Stimulated activated CD4-positive, alpha-beta T cell treated with anti-CD3 and anti-CD28 coated beads, Interleukin-1b, Interleukin-23, amount 100 ng/mL, for 48 hours (primary cell): ENCODE measurements at regions not wholly inside any gene's neighbourhood (a gene's known extent, or its start where the extent isn't known, plus 50 kb on each side); places are given as distances from the start of the nearest gene placed in this dataset.
"Not testable (repeated sequence)": the region's sequence is repeated elsewhere in the genome, so short reads cannot be mapped to it uniquely, and the experiment has no call there.

Experiments used
- DNase-seq: peaks from one replicate; pipeline ENCODE4 v3.0.0-alpha.2; 2020

DNA sequence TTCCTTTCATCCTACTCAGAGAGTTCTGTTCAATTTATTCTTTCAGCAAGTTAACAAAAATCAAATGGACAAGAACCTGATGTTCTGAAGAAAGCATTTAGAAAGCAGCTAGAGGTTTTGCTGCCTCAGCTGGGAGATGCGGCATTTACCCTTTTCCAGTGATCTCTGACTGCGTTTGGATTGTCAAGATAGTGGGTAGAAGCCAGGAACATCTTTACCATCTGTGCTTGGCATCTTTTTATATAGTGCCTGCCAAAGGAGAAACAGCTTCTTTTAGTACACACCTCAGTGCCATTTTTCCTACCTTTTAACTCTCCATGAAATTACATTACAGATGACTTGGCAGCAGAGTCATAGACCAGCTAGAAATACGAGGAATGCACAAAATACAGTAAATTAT lies 680.8 kb downstream of the SLITRK1 start:
- DNase-seq: no peak

DNA sequence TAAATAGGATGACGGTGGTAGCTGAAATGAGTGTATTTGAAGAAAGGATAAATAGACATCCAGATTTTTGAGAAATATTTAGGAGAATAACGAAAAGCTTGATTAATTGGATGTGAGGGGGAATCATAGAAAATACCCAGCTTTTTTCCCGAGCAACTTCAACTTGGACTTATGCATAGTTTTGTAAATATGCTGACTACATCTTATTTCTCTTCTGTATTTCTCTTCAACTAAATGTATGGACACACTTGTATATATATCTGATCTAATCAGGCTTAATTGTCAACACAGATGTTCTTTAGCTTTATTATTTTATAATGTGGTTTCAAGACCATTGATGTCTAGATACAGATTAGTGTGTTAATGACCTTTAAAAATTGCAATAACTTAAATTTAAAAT lies 685.0 kb downstream of the SLITRK1 start:
- DNase-seq: no peak

DNA sequence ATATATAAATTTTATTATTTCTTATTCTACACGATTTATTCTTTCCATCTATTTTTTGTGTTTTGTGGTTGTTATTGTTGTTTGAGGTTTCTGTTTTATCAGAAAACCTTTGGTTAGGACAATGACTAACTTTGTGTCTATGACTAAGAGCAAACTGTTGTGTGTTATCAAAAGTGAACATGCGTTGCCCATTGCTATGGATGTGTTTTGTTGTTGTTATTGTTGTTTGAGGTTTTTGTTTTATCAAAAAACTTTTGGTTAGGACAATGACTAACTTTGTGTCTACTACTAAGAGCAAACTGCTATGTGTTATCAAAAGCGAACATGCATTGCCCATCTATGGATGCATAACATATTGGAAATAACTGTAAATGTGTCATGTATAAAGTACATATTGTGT lies 692.3 kb downstream of the SLITRK1 start:
- no peak for DNase-seq

DNA sequence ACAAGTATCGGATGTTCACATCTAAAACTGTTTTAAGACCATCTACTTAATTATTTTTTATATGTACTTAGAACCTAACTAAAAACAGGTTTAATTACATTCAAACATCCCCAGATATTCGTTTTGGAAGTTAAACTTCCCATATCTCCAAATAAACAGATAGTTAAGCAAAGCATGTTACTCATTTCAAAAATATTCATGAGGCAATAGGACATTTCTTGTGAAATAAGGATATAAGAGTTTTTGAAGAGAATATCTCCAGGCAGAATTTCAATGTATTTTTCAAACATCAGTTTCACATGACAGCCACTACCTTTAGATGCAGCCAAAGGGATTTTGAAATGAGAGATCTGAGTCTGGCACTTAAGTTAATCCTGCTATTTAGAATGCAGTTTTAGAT lies 697.5 kb downstream of the SLITRK1 start:
- DNase-seq: no peak

DNA sequence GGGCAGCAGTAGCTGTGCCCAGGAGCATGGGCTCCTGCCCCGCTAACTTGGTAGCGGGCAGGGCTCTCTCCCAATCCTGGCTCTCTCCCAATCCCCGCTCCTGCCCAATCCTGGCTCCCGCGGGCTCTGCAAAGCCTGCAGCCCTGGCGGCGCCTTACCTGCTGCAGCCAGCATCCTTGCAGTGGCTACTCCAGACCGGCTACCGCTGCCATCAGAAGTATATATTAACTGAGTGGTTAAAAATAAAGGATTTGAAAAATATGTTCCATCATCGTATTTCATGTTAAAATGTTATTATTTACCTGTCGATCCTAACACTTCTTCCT lies 698.2 kb downstream of the SLITRK1 start:
- no peak for DNase-seq

DNA sequence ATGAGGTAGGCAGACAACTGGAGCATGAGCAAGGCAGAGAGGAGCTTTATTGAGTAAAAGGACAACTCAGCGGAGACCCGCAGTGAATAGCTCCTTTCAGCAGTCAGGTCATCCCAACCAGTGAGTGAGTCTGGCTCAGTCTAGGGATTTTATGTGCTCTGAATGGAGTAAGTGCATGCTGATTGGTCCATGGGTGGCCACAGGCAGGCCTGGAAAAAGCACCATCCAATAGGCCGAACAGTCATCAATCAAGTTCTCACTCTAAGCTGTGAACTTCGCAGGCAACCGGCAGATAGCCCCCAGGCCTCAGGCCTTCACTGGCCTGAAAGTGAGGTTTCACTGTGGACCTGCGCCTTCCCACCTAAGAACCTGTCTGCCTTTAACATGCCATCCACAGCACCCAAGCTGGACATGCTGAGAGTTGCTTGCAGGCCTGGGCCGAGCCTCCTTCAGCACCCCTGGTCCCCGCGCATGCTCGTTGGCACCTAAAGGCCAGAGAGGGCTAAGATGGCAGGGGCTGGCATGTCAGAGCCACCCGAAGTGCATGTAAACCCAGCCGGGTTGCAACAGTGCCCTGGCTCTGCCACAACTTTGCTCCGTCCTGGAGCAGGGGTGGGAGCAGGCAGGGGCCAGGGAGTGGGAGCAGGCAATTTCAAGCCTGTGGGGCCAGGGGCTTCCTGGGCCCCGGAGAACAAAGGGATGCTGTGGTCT lies 698.7 kb downstream of the SLITRK1 start:
- DNase-seq: no peak

DNA sequence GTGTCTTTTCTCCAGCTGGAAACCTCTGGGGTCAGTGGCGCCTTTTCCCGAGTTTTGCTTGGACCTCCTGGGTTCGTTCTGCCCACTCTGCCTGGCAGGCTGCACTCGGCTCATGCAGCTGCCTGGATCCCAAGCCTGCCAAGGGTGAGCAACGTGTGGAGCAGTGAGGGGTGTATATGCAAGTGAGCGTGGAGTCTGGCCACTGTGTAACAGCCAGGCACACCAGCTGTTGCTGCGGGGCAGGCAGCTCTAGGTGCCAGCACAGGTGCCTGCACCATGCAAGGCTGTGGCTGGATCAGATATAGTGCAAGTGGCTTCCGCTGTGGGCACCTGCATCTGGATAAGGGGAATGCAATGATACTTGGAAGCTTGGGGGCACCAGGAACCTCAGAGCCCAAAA lies 699.4 kb downstream of the SLITRK1 start:
- no peak for DNase-seq

DNA sequence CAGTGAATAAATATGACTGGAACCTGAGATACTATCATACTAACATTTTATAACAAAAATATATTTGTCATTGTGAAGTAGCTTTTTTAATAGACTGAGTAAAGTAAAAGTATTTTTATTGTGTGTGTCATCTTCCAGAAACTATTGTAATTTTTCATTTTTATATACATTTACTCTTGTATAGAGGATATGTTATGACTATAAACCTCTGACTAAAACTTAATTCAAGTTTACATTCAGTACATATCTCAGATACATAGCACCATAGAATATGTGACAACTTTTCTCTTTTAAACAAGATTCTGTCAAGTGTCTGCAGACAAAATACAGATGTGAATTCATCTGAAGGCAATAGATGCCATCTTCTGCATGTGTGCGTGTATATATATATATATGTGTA lies 704.3 kb downstream of the SLITRK1 start:
- no peak for DNase-seq

DNA sequence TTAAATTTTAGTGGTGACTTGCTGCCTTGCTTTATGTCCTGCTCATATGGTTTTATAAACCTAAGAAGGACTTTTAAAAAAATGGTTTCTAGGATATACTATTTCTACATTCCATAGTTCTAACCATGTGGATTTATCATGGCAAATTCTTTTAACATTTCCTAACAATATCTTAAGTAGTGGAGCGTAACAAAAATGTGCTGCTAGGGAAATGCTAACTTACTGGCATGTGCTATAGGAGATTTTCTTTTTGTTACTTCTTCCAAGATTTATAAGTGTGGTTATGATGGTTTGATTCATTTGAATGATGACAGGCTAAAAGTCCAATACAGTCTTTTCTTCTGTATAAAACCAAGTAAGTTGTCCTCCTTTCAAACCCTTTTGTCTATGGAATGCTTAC lies 713.7 kb downstream of the SLITRK1 start:
- DNase-seq: no peak

DNA sequence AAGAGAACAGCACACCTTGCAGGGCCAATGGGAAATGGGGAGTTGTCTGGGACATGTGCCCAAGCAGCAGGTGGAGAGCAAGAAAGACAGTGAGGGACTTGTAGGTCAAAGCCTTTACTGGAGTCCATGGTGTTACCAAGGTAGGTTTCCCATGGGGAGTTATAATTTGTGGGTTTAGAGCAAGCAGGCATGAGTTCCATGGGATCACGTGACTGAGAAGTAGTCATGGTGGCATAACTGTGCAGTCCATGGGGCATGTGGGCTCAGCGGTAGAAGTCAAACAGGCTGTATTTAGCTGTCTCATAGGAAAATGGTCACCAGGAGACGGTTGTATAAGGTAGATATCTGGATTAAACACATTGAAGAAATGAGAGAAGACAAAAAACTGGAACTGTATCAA lies 715.1 kb downstream of the SLITRK1 start:
- DNase-seq: no peak

DNA sequence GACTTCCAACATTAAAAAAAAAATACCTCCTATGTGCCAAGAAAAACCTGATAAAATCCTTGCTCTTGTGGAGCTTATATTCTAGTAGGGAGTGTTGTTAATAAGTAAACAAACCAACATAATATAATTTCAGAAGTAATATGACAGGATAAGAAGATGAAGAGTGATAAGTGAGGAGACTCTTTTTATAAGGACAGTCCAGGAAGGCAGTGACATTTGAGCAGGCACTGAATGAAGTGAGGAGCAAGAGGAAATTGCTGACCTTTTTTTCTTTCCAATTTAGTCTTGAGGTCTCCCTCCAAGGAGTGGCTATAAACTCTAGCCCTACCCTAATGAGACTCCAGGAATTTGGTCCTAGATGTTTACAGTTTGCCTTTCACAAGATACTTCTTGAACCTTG lies 715.7 kb downstream of the SLITRK1 start:
- no peak for DNase-seq

DNA sequence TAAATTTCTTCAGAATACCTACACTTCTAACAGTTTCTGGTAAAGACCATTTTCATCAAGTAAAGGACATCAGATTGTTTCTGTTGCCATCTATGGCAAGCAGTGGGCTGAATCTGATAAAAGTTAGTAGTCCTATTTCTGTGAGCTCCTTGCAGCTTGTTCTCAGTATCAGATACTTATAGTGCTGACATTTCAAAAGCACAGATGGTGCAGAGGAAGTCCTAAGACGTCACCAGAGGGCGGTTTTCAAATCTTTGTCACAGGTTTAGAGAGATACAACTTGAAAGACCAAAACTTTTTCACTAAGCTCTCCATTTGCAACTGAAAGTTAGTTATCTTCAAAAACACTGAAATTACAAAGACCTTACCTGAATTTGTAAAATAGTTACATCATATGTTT lies 719.8 kb downstream of the SLITRK1 start:
- DNase-seq: no peak

DNA sequence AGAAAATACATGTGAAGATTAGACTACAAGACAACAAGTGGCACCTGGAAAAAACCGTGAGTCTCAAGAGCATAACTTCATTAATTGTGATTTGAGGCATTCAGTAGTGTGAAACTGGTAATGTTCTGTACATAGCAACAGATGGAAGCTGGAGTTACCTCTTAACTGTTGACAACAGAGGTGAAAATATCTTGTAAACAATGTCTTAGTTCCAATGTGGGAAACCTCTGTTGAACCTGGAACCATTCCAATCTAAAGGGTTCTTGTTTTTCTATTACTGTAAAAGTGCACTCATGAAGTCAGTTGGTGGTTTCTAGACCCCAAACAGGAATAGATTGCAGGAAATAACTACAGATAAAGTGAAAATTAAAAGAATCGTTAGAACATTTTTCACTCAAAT lies 728.4 kb downstream of the SLITRK1 start:
- DNase-seq: no peak

DNA sequence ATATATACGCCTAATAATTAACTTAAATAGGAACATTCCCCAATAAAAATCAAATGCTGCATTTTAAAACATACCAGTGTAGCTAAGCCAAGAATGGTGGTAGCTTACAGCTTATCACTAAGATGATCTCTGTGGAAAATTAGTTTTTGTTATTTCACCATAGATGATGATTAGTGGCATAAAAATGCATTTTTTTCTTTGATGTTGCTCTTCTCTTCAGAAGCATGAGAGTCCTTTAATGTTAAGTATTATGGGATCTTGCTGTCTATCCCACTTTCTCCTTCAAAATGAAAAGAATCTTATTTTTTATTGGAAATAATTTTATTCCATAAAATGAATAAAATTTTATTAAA lies 731.0 kb downstream of the SLITRK1 start:
- DNase-seq: no peak

DNA sequence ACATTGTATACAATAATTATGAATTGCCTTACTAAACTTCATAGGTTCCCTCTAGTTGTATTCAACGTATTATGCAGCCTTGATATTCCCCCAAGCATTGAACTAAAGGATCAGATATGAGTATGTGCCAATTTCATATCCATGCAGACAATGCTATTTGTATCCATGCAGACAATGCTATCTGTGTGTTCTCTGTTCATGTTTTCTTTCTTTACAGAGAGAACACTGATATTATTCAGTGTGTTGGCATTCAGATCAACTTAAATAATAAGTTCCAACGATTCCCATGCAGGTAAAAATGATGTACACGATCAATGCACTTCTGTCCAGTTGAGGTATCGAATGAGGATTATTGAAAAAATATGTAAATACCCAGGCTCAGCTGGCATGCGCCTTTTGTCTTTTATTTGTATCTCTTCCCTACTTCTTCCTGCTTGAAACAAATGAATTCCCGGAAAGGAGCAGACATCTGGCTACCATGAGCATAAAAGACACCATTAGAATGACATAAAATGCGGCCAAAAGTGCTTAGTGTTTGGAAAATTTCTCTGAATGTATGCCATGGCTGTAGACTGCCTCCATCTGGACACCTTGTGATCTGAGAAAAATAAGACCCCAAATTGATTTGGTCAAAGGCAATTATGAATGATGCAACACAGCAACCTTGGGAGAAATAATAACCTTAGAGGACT lies 731.5 kb downstream of the SLITRK1 start:
- DNase-seq: no peak

DNA sequence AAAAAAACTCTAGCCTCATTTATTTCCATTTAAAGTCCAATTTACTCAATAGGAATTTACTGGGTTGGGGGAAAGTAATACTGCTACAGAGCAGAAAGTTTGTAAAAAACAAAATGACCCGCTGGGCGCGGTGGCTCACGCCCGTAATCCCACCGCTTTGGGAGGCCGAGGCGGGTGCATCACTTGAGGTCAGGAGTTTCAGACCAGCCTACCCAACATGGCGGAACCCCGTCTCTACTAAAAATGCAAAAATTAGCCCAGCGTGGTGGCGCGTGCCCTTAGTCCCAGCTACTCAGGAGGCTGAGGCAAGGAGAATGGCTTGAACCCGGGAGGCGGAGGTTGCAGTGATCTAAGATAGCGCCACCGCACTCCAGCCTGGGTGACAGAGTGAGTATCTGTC lies 745.6 kb downstream of the SLITRK1 start:
- no peak for DNase-seq

DNA sequence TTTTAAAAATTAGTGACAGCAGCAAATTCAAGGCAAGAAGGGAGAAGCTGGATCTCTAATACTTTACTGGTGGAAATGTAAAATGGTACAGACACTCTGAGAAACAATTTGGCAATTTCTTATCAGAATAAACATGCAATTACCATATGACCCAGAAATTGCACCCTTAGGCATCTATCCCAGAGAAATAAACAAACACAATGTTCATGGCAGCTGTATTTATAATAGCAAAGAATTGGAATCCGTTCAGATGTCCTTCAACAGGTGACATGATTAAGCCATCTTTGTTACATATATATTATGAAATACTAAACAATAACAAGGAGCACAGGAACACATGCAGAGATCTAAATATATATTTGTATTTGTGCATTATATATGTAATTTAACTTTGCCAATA lies 756.5 kb downstream of the SLITRK1 start:
- no peak for DNase-seq

DNA sequence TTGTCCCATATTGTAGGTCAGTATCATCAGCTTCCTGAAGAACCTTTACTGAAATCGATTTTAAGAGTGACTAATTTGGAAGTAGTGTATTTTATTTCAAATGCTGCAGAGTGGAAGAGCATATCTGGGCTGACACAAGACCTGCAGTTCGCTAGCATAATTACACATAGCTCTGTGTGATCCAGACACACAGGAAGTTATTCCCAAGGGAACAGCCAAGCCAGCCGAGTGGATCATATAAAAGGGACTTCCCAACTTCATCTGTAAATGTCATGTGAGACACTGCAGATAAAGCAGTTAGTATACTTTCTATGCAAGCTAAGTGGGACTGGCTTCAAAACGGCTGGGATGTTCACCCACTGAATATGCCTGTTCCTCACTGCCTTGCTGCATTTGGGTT lies 760.4 kb downstream of the SLITRK1 start:
- DNase-seq: no peak

DNA sequence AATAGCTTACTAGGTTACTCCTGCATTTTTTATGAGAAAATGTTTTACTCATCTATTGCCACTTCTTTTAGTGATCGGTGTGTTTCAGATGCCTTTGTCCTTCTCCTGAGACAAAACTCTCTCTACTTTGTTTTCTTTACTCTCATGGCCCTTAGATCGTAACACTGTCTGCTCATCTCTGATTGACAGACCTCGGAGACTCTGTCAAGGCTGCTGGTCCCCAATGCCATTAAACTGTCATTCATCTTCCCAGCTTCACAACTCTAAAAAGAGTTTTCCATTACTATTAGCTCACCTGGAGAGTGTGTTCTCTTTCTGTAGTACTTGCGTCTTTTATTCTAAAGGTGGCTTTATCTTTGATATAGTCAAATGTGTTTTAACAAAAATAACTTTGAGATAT lies 765.2 kb downstream of the SLITRK1 start:
- no peak for DNase-seq

DNA sequence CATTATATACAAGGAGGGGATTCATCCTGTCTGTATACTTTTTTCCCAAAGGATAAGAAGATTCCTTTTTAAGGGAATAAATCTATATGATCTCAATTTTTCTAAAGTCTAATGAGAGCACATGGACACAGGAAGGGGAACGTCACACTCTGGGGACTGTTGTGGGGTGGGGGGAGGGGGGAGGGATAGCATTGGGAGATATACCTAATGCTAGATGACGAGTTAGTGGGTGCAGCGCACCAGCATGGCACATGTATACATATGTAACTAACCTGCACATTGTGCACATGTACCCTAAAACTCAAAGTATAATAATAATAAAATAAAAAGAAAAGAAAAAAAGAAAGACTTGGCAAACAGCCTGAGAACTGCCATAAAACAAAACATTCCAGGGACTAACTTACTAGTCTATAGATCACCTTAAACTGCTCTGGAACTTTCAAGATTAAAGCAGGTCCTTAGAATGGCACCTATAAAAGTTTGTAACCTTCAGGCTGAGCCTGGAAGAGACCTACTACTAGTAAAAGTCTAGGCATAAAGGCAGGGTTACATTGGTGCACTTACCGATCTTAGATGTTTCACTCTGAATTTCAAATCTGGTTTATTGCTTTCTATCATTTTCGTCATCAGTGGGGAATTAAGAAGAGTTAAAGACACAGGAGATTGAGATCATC lies 780.6 kb downstream of the SLITRK1 start:
- not testable (repeated sequence) for DNase-seq

DNA sequence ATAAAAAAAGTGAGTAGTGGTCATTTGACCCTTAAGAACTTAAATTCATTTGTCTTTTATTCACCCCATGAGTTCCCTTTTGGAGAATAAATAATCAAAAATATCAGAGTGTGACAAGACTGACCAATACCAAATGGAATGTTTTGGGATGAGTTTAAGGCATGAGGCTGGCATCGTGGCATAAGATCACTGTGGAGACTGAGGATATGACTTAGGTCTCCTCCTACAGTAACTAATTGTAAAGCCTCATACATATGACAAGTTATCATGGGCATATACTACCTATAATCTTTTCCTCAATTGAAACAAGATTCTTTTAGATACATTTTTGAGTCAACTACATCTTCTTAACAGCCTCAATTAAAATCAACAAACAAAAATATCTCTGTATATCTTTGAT lies 782.0 kb downstream of the SLITRK1 start:
- DNase-seq: no peak

DNA sequence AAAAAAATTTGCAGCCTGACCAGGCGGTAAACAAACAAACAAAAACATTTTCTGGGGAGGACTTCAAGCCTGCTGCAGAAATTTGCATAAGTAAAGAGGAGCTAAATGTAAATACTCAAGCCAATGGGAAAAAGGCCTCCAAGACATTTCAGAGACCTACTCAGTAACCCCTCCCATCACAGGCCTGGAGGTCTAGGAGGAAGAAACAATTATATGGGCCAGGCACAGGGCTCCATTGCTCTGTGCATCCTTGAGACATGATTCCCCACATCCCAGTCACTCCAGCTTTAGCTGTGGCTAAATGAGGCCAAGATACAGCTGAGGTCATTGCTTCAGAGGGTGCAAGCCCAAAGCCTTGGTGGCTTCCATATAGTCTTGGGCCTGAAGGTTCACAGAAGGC lies 793.4 kb downstream of the SLITRK1 start:
- DNase-seq: no peak

DNA sequence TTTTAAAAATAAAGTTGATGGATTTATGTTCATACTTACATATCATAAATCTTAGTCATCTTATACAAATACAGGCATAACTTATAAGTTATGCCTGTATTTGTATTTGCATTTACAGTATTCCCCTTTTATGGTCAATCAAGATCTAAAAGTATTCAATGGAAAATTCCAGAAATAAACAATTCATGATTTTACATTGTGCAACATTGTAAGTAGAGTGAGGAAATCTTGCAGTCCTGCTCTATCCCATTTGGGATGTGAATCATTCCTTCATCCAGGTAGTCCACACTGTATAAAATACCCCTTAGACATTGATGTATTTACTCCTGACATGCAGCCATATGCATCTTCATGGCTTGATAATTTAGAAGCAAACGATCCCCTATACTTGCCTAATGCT lies 795.3 kb downstream of the SLITRK1 start:
- no peak for DNase-seq

DNA sequence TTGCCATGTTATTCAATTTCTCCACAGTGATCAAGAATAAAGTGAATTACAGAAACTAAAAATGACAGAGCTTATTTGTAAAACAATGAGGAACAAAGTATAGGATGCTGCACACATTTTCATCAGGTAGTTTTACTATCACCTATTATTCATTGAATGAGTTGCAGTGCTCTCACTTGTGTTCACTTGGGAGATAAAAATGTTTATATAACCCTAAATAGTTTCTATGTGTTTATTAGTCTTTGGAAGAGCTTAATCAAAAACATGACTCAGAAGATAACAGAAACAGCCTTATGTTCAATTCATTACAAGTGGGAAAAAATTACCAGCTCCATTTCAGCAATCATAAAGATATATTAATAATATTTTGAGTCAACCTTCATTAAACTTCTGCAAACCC lies 796.2 kb downstream of the SLITRK1 start:
- no peak for DNase-seq
